ENCODE measurements at regions not wholly inside any gene's neighbourhood (a gene's known extent, or its start where the extent isn't known, plus 50 kb on each side); places are given as distances from the start of the nearest gene placed in this dataset.

- no peaks in the 10 kb centered on the region for H3K36me3 Mint-ChIP-seq
- H3K27ac Mint-ChIP-seq, result no peak overlapping the region
- TF ChIP-seq CTCF (conservative IDR thresholded peaks at IDR 0.05), result no peak
- H3K4me3 Mint-ChIP-seq, result no peak overlapping the region
- H3K27me3 Mint-ChIP-seq, result peaks cover 14% of the 10 kb centered on the region
- no peaks in the 10 kb centered on the region for H3K9me3 Mint-ChIP-seq
- H3K4me1 Mint-ChIP-seq (ENCODE audit: unreplicated experiment), result peaks cover 4% of the 10 kb centered on the region
- DNase-seq (ENCODE audit: extremely low spot score, unreplicated experiment), result peak; percentile 11
These were observed 82.6 kb upstream of the COL5A1 start for GRCh38 chr9:134559013-134559412.

GRCh38 chr9:134560206-134560605 is 81.4 kb upstream of the COL5A1 start:
- Mint-ChIP-seq H3K27me3 (peaks cover 13% of the 10 kb centered on the region), H3K9me3 (peaks cover 3% of the 10 kb centered on the region), H3K27ac (no peak overlapping the region), H3K4me3 (no peak overlapping the region), H3K36me3 (no peaks in the 10 kb centered on the region), H3K4me1 (ENCODE audit: unreplicated experiment) (peaks cover 2% of the 10 kb centered on the region)
- TF ChIP-seq CTCF (conservative IDR thresholded peaks at IDR 0.05), result no peak
- peak; percentile 63 for DNase-seq (ENCODE audit: extremely low spot score, unreplicated experiment)

GRCh38 chr9:134560654-134561053 is 80.9 kb upstream of the COL5A1 start:
- Mint-ChIP-seq H3K4me1 (ENCODE audit: unreplicated experiment) (no peaks in the 10 kb centered on the region), H3K9me3 (peaks cover 3% of the 10 kb centered on the region), H3K27ac (no peak overlapping the region)

GRCh38 chr9:134561427-134562145 is 80.0 kb upstream of the COL5A1 start:
- H3K27me3 Mint-ChIP-seq, result peaks cover 11% of the 10 kb centered on the region
- no peaks in the 10 kb centered on the region for H3K36me3 Mint-ChIP-seq
- no peaks in the 10 kb centered on the region for H3K4me1 Mint-ChIP-seq (ENCODE audit: unreplicated experiment)
- H3K4me3 Mint-ChIP-seq, result no peak overlapping the region
- H3K9me3 Mint-ChIP-seq, result peaks cover 3% of the 10 kb centered on the region
- TF ChIP-seq CTCF (conservative IDR thresholded peaks at IDR 0.05), result no peak
- H3K27ac Mint-ChIP-seq, result no peak overlapping the region
- peak; percentile 37 for DNase-seq (ENCODE audit: extremely low spot score, unreplicated experiment)

More at GRCh38 chr9:134560654-134561053, 80.9 kb upstream of the COL5A1 start:
- Mint-ChIP-seq H3K4me3 (no peak overlapping the region), H3K36me3 (no peaks in the 10 kb centered on the region), H3K27me3 (peaks cover 11% of the 10 kb centered on the region)
- no peak for TF ChIP-seq CTCF (conservative IDR thresholded peaks at IDR 0.05)
- peak; percentile 37 for DNase-seq (ENCODE audit: extremely low spot score, unreplicated experiment)

- no peaks in the 10 kb centered on the region for H3K4me1 Mint-ChIP-seq (ENCODE audit: unreplicated experiment)
- no peak overlapping the region for H3K4me3 Mint-ChIP-seq
- H3K36me3 Mint-ChIP-seq, result no peaks in the 10 kb centered on the region
- no peak overlapping the region for H3K27ac Mint-ChIP-seq
- H3K27me3 Mint-ChIP-seq, result peaks cover 9% of the 10 kb centered on the region
- no peak for TF ChIP-seq CTCF (conservative IDR thresholded peaks at IDR 0.05)
- H3K9me3 Mint-ChIP-seq, result peaks cover 3% of the 10 kb centered on the region
- peak; percentile 39 for DNase-seq (ENCODE audit: extremely low spot score, unreplicated experiment)
These were observed 79.3 kb upstream of the COL5A1 start for GRCh38 chr9:134562146-134562849.
